Lower leg skin (tissue), 3 donors: ENCODE measurements at regions not wholly inside any gene's neighbourhood (a gene's known extent, or its start where the extent isn't known, plus 50 kb on each side); places are given as distances from the start of the nearest gene placed in this dataset.

Experiments used
- CTCF ChIP-seq, 3 donors: fragments of 450-650 bp; IDR thresholded peaks; one replicate each; pipeline ENCODE4 v1.5.1; 2016; ENCODE audit warnings: antibody characterized with exemption in 3 of 3, mild to moderate bottlenecking in 3 of 3, moderate library complexity in 2 of 3
- POLR2A ChIP-seq, 2 donors: fragments of 450-650 bp; IDR thresholded peaks; one replicate each; pipeline ENCODE4 v1.6.1; 2016 to 2017; ENCODE audit warnings: antibody characterized with exemption in 2 of 2, mild to moderate bottlenecking in 1 of 2, moderate library complexity in 1 of 2

GRCh38 chr1:226799634-226800281 is 60.7 kb upstream of the ITPKB start:
- TF ChIP-seq CTCF (IDR thresholded peaks at IDR 0.05) (no peak), POLR2A (IDR thresholded peaks at IDR 0.05) (no peak)
